Activated B cell treated with CpG ODN at 0.5 μM for 24 hours (primary cell): ENCODE measurements at regions not wholly inside any gene's neighbourhood (a gene's known extent, or its start where the extent isn't known, plus 50 kb on each side); places are given as distances from the start of the nearest gene placed in this dataset.
A peak's percentile ranks its signal among the peaks of the same experiment; 100 is the strongest.

Experiments
- ATAC-seq: fragments of 200-7000 bp; cut with Tn5 transposase; one replicate; pipeline ENCODE4 v1.10.0; 2021; ENCODE audit warnings: low read depth, mild to moderate bottlenecking, moderate library complexity
- CTCF ChIA-PET: fragments of 350-600 bp; sonication (Branson Sonifier 250); formaldehyde crosslinking; loops from one replicate; lab custom pipeline; 2021; ENCODE audit warnings: antibody characterized with exemption; lab: Charles Lee
- POLR2A ChIA-PET: fragments of 350-600 bp; sonication (Branson Sonifier 250); formaldehyde crosslinking; loops from one replicate; lab custom pipeline; 2021; ENCODE audit warnings: antibody characterized with exemption; lab: Charles Lee
- DNase-seq: peaks from one replicate; pipeline ENCODE4 v3.0.0; 2022
- H3K27ac Mint-ChIP-seq: one replicate; pipeline ENCODE4 v1.8.0; 2020; ENCODE audit warnings: mixed read lengths
- H3K27me3 Mint-ChIP-seq: one replicate; pipeline ENCODE4 v1.8.0; 2021; ENCODE audit warnings: mixed read lengths
- H3K36me3 Mint-ChIP-seq: one replicate; pipeline ENCODE4 v1.8.0; 2021; ENCODE audit warnings: low read depth, mixed read lengths
- H3K4me1 Mint-ChIP-seq: one replicate; pipeline ENCODE4 v1.8.0; 2021; ENCODE audit warnings: mixed read lengths
- H3K4me3 Mint-ChIP-seq: one replicate; pipeline ENCODE4 v1.8.0; 2020; ENCODE audit warnings: mild to moderate bottlenecking, mixed read lengths
- H3K9me3 Mint-ChIP-seq: one replicate; pipeline ENCODE4 v1.8.0; 2020; ENCODE audit warnings: mixed read lengths
- CTCF ChIP-seq: fragments of 200-600 bp; IDR thresholded peaks from one replicate; pipeline ENCODE4 v1.8.0; 2022; ENCODE audit warnings: antibody characterized with exemption, mild to moderate bottlenecking
- intact Hi-C: fragments of 100-400 bp; cut with micrococcal nuclease; formaldehyde crosslinking; loops from one replicate; pipeline ENCODE4 v1.15.1; 2024

DNA sequence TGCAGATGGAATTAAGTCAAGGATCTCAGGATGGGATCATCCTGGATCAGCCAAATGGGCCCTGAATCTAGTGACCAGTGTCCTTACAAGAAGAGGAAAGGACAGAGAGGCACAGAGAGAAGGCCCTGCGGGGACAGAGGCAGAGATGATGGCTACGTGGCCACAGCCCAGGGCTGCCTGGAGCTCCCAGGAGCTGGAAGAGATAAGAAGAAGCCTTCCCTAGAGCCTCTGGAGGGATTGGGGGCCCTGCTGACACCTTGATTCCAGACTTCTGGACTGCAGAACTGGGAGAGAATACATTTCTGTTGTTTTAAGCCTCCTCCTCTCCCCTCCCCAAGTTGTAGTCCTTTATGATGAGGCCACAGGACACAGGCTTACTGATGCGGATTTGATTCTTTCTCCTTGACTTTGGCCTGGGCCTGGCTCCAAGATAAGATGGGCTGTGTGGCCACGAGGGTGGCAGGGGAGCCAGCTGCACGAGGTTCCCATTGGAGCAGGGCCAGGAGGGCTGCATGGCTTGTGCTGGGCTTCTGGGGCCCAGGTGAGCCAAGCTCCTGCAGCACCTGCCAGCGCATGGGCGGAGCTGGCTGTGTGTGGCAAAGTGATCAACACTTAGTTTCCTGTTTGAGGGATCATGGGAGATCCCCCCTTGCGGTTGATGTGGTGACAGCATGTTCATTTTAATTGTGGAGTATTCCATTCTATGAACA is 146.1 kb downstream of the IRF8 start:
- DNase-seq = no peak
- ChIA-PET CTCF (no interaction called here), POLR2A (no interaction called here)
- peaks cover 8% of the 10 kb centered on the region for H3K4me1 Mint-ChIP-seq
- no peak for TF ChIP-seq CTCF
- peaks cover 36% of the 10 kb centered on the region for H3K27me3 Mint-ChIP-seq
- no peak overlapping the region for H3K4me3 Mint-ChIP-seq
- ATAC-seq = peak; percentile 40
- intact Hi-C loops = no loop called here
- H3K27ac Mint-ChIP-seq = no peak overlapping the region
- H3K9me3 Mint-ChIP-seq = no peaks in the 10 kb centered on the region
- no peaks in the 10 kb centered on the region for H3K36me3 Mint-ChIP-seq

- Mint-ChIP-seq H3K4me1 (peaks cover 8% of the 10 kb centered on the region), H3K4me3 (no peak overlapping the region), H3K27me3 (peaks cover 36% of the 10 kb centered on the region), H3K27ac (no peak overlapping the region), H3K36me3 (no peaks in the 10 kb centered on the region), H3K9me3 (no peaks in the 10 kb centered on the region)
- intact Hi-C loops = no loop called here
- DNase-seq (no peak), ATAC-seq (no peak)
- no peak for TF ChIP-seq CTCF
- POLR2A ChIA-PET = no interaction called here
- CTCF ChIA-PET = no interaction called here
Measured at GRCh38 chr16:86045591-86045971, 146.6 kb downstream of the IRF8 start.

DNA sequence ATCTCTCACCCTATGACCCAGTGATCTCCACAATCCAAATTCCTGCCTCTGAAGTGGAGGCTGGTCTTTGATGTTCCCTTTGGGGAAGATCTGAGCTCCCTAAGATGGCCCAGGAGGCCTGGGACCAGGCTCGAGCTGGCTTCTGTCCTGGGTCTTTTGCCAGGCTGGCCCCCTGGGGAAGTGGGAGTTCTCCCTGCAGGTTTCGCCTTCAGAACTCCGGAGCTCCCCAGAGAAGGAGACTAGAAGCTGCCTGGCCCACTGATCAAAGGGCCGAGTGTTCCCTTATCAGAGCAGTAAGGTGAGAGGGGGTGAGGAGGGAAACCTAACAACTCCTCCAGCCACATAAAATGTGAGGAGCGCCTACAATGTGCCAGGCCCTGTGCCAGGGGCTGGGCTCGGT is 147.1 kb downstream of the IRF8 start:
- Mint-ChIP-seq H3K36me3 (no peaks in the 10 kb centered on the region), H3K4me3 (no peak overlapping the region), H3K27me3 (peaks cover 39% of the 10 kb centered on the region), H3K9me3 (no peaks in the 10 kb centered on the region), H3K4me1 (peaks cover 8% of the 10 kb centered on the region), H3K27ac (no peak overlapping the region)
- ChIA-PET POLR2A (no interaction called here), CTCF (interaction anchor here (1.2 kb wide), 1 partner anchor 225 kb away, joined by 4 read pairs; no protein-coding TSS in a partner anchor)
- ATAC-seq (no peak), DNase-seq (no peak)
- intact Hi-C loops = no loop called here
- TF ChIP-seq CTCF = no peak

DNA sequence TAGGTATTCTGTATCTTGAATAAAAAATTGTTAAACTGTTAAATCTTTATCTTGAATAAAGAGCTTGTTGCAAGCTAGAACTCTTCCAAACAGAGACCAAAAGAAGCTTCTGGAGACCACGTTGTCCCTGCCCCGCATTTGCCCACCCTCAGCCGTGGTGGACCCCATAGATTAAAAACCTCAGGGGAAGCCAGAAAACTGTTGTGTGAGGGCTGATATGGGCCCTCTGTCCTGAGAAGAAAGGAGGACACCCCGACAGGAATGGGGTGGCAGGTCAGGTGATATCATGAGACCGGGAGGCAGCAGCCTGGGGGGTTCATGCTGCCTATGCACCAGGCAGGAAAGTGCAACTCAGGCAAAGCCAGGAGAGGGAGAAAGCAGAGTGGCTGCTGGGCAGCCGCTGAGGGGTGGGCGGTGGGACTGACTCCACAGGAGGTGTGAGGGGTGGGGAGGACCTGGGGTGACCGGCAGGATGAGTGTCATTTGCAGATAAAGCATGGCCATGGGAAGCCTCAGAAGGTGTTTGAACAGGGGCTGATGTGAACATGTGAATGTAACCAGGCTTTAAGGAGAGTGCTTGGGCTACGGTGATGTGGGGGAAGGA is 147.8 kb downstream of the IRF8 start:
- ATAC-seq = no peak
- DNase-seq = no peak
- H3K4me1 Mint-ChIP-seq = peaks cover 8% of the 10 kb centered on the region
- no peak overlapping the region for H3K27ac Mint-ChIP-seq
- H3K4me3 Mint-ChIP-seq = no peak overlapping the region
- ChIA-PET POLR2A (no interaction called here), CTCF (interaction anchor here (1.2 kb wide), 1 partner anchor 226 kb away, joined by 4 read pairs; no protein-coding TSS in a partner anchor)
- no peaks in the 10 kb centered on the region for H3K36me3 Mint-ChIP-seq
- no peak for TF ChIP-seq CTCF
- H3K27me3 Mint-ChIP-seq = peaks cover 36% of the 10 kb centered on the region
- H3K9me3 Mint-ChIP-seq = no peaks in the 10 kb centered on the region
- intact Hi-C loops = no loop called here

DNA sequence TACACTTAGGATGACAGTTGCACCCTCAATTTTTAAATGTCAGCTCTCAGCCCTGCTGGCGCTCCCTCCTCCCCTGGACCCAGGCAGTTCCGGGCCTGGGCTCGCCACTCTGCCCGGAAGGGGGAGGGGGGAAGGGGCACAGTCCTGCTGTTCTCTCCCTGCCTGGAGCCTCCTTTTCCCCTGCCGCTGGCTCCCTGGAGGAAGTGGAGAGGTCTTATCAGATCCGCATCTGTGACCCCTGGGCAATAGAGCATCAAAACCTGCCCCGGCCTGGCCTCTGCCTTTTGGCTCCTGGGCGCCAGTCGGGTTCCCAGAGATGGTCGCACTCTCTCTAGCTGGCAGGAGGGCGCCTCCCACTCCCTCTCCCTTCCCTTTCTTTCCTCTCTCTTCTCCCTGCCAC is 149.3 kb downstream of the IRF8 start:
- peaks cover 8% of the 10 kb centered on the region for H3K4me1 Mint-ChIP-seq
- intact Hi-C loops = no loop called here
- CTCF ChIA-PET = no interaction called here
- H3K36me3 Mint-ChIP-seq = no peaks in the 10 kb centered on the region
- TF ChIP-seq CTCF = no peak
- H3K27me3 Mint-ChIP-seq = peaks cover 31% of the 10 kb centered on the region
- ATAC-seq (no peak), DNase-seq (no peak)
- H3K9me3 Mint-ChIP-seq = no peaks in the 10 kb centered on the region
- no peak overlapping the region for H3K27ac Mint-ChIP-seq
- H3K4me3 Mint-ChIP-seq = no peak overlapping the region
- POLR2A ChIA-PET = no interaction called here
